Left renal pelvis (tissue), 4 donors: ENCODE measurements at regions not wholly inside any gene's neighbourhood (a gene's known extent, or its start where the extent isn't known, plus 50 kb on each side); places are given as distances from the start of the nearest gene placed in this dataset.

ENCODE experiments used
- DNase-seq, 4 donors: peaks; one replicate each; pipeline ENCODE4 v3.0.0-alpha.2; 2013; ENCODE audit warnings: low read depth in 4 of 4, low spot score in 3 of 4

- no peak for DNase-seq
These were observed 77.9 kb upstream of the SDK2 start for GRCh38 chr17:73722165-73722564.

GRCh38 chr17:73723317-73723716 is 79.1 kb upstream of the SDK2 start:
- DNase-seq = no peak

- no peak for DNase-seq
These were observed 80.1 kb upstream of the SDK2 start for GRCh38 chr17:73724341-73724740.

GRCh38 chr17:73724990-73725389 is 80.7 kb upstream of the SDK2 start:
- DNase-seq = no peak

- no peak for DNase-seq
These were observed 81.7 kb upstream of the SDK2 start for GRCh38 chr17:73725794-73726515.

GRCh38 chr17:73727941-73728340 is 83.7 kb upstream of the SDK2 start:
- DNase-seq = no peak

GRCh38 chr17:73729101-73729500 is 84.9 kb upstream of the SDK2 start:
- DNase-seq = no peak

GRCh38 chr17:73731733-73732132 is 87.5 kb upstream of the SDK2 start:
- DNase-seq = no peak

- no peak for DNase-seq
These were observed 89.3 kb upstream of the SDK2 start for GRCh38 chr17:73733517-73733916.

- no peak for DNase-seq
These were observed 91.0 kb upstream of the SDK2 start for GRCh38 chr17:73735245-73735644.

- DNase-seq = no peak
These were observed 94.7 kb upstream of the SDK2 start for GRCh38 chr17:73738751-73739575.

- DNase-seq = no peak
These were observed 96.1 kb upstream of the SDK2 start for GRCh38 chr17:73740370-73740769.

- no peak for DNase-seq
These were observed 98.7 kb upstream of the SDK2 start for GRCh38 chr17:73742948-73743381.

- no peak for DNase-seq
These were observed 99.4 kb upstream of the SDK2 start for GRCh38 chr17:73743518-73744201.

- no peak for DNase-seq
These were observed 100.2 kb upstream of the SDK2 start for GRCh38 chr17:73744411-73744810.

- DNase-seq = no peak
These were observed 102.2 kb upstream of the SDK2 start for GRCh38 chr17:73746314-73747073.

GRCh38 chr17:73747221-73748002 is 103.2 kb upstream of the SDK2 start:
- no peak for DNase-seq

GRCh38 chr17:73748508-73748907 is 104.3 kb upstream of the SDK2 start:
- DNase-seq = no peak

GRCh38 chr17:73749337-73749823 is 105.1 kb upstream of the SDK2 start:
- DNase-seq = no peak
